Hematopoietic multipotent progenitor cell treated with erythropoietin and hydrocortisone succinate and interleukin-3 and kit ligand, for 6 days (in vitro differentiated cells): ENCODE measurements at regions not wholly inside any gene's neighbourhood (a gene's known extent, or its start where the extent isn't known, plus 50 kb on each side); places are given as distances from the start of the nearest gene placed in this dataset.
"Not testable (repeated sequence)": the region's sequence is repeated elsewhere in the genome, so short reads cannot be mapped to it uniquely, and the experiment has no call there.

Source experiments
- DNase-seq: peaks from one replicate; pipeline ENCODE4 v3.0.0-alpha.2; 2015

DNA sequence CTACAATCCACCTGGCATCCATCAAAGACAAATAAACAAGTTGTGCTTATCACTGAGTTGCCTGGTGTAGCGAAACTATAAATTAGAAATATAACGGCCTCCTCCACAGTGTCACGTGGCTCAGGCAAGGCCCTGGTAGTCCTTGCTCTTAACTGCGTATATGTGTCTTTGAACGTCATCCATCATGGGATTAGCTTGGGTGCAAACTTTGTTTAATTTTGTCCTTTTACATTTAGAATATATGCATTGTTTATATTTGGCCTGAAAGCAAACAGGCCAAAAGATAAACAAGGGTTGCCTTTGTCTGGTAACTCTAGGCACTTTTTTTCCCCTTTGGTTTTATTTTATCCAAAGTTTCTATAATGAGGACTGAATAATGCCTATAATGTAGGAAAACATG, 184.9 kb downstream of the KIT start:
- no peak for DNase-seq

DNA sequence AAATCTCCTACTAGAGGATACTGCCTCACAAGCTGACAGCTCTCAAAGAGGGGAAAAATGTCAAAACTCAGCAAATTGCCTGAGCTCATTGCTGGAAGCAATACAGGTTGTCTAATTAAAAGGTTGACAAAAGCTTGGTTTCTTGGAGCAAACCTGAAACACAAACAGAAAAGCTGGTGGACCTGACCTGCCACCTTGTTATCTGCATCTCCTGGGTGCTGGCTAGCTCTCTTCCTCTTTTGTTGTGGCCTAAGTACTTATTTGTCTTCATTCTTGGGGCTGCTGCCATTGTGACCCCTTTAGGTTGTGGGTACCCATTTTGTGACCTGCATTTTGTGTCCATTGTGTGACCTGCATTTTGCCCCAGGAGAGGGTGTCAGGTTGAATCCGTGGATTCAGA, 184.5 kb downstream of the KIT start:
- DNase-seq: no peak

DNA sequence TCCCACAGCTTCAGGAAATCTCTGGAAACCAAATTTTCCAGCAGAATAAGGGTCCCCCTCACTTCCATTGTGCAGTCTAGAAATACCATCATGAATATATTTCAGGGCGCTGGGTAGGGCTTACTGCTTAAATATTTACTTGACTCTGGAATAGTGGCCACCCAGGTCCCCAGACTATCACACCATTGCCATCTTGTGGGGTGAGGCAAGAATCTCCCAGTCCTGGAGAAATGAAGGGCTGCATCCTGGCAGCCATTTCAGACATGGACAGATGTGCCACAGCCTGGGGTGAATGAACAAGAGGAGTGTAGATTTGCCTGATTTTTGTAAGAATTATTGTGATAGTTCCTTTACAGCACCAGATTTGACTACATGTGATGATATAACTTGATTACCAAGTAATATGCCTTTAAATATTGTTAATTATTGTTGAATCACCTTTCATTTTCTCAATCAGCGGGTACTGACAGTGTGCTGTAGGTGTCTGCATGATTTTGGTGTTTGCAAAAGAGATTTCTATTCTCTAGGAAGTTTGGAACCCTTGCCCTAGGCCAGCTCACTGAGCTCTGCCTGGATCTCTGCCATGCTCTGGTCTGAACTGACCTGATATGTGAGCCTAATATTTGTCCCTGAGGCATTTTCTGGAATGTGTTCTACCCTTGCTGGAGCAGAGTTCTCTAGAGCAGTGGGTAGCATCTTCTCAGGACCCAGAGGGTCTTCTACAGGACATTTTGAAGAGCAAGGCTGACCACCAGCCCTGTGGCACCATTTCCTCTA, 183.4 kb downstream of the KIT start:
- DNase-seq: peak; percentile 52

DNA sequence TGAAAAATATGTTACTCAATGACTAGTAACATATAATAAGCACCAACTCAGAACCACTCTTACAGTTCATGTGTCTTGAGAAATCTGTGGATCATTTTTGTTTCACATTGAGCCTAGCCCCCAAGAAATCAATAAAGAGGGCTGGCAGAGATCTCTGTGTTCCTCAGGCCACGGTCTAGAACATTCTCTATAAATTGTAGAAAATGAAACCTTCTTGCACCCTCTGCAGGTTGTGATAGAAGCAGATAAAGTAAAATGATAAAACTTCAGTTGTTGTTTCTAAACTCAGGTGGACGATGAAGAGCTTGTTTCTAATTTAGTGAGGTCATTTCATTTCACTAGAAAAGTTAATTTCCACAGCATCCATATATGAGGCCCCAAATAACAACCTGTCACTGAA, 182.7 kb downstream of the KIT start:
- peak; percentile 12 for DNase-seq

DNA sequence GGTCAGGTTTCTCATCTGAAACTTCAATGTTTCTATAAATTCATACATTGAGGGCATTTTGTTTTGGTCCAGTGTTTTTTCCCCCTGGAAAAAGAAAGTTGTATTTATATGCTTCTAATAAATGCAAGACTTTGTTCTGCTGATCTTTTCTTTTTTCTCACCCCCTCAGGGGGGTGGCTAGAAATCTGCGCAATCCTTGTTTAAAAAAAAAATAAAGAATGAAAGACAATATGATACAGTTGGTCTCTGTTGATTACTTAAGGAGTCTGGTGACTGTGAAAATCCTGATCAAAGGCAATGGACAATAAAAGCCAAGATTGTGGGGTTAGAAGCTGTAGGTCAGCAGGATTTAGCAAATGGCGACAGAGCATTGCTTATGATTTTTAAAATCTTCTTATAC, 180.5 kb downstream of the KIT start:
- DNase-seq: no peak

DNA sequence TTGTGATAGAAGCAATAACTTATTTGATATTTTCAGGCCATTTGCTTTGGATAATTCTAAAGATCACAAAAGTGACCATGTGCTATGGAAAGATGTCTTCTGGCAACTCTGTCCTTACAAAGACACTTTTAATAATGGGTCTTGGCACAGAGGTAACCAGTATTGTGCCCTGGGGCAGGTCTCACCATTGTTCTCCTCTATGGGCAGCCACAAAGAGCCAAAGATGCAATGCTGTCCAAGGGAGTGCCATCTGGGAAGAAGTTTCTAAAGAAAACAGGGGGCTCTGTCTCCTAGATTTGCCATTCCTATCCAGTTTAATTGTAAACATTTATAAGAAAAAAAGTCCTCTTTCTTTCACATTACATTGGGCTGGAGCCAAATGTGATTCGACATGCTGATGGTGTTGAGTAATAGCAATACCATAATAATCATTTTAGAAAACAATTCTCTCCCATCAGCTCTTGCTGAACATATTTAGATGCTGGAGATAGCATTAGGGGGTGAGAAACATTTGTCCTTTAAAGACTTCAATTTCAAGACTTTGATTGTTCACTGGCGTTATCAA, 179.9 kb downstream of the KIT start:
- no peak for DNase-seq

DNA sequence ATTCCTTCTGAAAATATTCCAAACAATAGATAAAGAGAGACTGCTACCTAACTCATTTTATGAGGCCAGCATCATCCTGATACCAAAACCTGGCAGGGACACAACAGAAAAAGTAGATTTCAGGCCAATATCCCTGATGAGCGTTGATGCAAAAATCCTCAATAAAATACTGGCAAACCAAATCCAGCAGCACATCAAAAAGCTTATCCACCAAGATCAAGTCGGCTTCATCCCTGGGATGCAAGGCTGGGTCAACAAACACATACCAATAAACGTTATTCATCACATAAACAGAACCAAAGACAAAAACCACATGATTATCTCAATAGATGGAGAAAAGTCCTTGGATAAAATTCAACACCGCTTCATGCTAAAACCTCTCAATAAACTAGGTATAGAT, 170.6 kb downstream of the KIT start:
- DNase-seq: not testable (repeated sequence)

DNA sequence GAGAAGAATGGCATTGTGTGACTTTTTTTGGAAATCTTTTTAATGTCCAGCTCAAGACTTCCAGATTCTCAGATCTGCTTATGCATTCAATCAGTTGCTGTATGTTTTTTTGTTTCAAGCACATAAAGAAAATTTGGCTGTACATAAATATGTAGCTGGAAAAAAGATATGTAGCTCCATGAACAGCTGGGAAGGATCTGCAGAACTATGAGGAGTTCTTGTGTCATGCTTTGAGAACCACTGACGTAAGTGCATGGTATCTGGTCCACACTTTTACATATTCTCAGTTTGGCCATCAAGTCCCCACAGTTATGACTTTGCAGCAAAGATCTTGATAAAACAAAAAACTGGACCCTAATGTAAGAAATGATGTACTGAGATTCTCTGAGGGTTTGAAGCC, 165.9 kb downstream of the KIT start:
- no peak for DNase-seq

DNA sequence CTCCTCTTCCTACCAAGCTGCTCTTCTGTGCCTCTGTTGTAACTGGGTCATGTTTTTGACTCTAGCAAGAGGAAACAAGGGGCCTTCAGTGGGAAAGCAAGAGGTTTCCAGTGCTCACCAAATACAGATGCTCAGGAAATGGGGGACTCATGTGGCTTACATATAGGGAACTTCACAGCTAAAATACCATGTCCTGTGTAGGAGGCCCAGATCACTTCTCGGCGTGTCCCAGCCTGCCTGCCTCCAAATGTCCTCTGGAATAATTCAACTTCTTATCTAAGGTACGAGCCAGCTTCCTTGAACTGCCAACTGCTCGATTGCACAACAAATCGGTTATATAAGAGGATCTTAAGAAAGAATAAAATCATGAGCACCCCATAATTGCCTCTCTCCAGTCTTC, 161.3 kb downstream of the KIT start:
- DNase-seq: peak; percentile 64

DNA sequence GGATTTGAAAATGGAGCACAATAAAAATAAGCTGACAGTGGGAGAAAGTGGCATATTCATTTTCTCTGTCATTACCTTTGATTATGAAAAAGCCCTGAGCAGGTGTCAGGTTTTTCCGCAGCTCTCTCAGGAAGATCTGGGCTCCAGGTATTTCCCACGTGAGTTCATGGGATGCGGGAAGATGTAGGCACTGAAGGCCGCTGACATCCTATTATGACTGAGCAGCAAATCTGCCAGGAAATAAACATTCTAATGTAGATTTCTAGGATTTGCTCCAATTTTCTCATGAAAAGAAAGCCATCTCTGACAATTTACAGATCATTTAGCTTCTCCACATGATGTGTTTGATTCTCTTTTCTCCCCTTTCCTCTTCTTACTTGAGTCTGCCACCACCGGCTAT, 160.7 kb downstream of the KIT start:
- no peak for DNase-seq

DNA sequence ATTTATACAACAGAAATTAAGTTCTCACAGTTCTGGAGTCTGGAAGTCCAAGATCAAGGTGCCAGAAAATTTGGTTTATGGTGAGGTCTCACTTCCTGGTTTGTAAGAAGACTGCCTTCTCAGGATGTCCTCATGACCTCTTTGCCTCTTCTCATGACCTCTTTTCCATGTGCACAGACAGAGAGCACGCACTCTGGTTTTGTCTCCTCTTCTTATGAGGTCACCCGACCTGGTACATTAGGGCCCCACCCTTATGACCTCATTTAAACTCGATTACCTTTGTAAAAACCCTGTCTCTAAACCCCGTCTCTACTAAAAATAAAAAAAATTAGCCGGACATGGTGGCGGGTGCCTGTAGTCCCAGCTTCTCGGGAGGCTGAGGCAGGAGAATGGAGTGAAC, 155.9 kb downstream of the KIT start:
- no peak for DNase-seq

DNA sequence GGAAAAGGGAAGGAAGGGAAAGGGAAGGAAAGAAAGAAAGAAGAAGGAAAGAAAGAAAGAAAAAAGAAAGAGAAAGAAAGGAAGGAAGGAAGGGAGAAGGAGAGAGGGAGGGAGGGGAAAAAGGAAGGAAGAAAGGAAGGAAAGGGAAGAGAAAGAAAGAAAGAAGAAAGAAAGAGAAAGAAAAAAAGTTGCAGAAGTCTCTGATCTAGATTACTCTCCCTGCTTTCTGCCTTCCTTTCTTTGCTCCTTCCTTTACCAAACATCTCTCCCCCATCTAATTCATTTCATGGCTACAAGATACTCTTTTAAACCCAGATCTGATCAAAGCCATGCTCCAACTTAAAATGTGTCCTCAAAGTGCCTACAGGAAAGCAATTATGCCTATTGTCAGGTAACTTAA, 148.6 kb downstream of the KIT start:
- DNase-seq: no peak

DNA sequence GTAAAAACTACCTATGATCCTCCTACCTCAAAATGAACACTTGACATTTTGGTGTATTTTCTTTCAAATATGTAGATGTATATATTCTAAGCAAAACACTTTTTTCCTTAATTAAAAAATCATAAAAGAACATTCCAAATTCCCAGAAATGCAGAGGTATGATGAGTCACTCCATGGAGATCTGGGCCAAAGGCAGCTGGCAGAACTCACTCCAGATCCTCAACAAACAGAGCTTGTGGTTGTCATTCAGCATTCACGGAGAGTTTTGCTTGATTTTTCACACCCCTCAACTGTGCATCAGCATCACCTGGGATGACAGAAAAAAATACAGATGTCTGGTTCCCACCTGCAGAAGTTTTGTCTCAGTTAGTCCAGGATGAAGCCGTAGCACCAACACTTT, 144.6 kb downstream of the KIT start:
- no peak for DNase-seq

DNA sequence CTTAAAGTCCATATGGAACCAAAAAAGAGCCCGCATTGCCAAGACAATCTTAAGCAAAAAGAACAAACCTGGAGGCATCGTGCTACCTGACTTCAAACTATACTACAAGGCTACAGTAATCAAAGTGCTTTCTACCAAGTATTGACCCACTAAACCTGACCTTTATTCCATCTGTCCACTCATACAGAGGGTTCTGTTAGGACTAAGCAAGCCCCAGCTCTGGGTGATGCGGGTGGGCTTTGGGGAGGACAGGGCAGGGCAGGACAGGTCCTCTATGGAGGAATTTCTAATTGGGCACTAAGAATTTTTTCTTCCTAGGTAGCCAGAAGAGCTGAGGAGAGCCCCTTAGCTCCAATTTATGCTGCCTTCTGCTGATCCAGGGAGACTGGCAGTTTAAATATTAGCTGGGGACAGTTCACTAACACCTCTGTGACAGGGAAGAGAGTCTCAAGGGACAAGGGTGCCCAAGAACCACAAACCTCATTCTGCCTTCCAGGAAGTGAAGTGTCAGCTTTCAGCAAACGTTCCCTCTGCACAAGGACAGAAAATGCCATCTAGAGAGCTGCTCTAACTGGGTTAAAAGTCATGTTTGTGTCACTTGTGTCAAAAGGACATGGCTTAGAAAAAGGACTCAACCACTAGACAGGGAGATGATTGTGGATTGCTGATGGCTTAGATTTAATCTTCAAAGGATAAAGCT, 143.2 kb downstream of the KIT start:
- peak; percentile 22 for DNase-seq

DNA sequence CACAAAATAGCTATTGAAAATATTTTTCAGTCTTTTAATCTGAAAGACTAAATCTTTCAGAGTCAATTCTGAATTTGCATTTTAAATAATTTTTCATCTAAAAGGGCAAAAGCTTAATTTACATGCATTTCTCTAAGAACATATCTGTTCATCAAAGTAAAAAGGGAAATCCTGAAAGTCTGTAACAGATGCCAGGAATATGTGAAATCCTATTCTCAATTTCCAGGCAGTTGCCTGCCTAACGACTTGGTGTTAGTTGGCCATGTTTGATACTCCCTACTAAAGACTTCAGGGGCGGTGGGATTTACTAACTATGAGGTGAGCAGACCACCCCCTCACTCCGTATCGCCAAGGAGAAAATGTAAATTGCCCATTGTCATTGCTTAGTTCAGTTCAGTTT, 136.8 kb downstream of the KIT start:
- DNase-seq: no peak

DNA sequence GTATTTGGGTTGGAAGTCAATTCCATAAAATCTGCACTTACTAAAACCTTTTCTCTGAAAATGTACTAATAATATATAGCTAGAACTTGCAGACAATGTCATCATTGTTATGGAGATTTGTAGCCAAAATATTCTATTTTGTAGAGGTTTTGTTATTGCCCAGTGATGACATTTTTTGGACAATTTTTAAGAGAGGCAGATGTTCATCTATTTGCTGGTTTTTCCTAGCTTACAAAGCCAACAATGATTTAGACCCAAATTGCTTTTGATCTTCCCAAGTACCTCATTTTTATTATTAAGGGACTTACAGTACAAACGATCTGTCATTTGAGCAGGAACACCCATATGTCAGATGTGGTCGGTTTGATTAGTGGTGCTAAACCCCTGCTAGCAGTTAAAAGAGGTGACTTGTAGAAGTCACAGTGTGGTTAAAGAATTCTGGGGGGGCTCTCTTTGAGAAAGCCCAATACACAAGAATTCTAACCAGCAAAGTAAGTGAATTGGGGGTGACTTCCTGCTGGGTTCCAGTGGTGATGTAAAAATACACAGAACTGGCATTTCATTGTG, 136.2 kb downstream of the KIT start:
- DNase-seq: no peak
